ENCODE measurements at regions not wholly inside any gene's neighbourhood (a gene's known extent, or its start where the extent isn't known, plus 50 kb on each side); places are given as distances from the start of the nearest gene placed in this dataset.
"Not testable (repeated sequence)": the region's sequence is repeated elsewhere in the genome, so short reads cannot be mapped to it uniquely, and the experiment has no call there.

- ATAC-seq, result no peak
- no peak for DNase-seq (ENCODE audit: low spot score)
- intact Hi-C loops (cut with DNase I), result no loop called here
Measured at GRCh38 chr7:4319280-4319679, 362.8 kb upstream of the FOXK1 start.

- DNase-seq (ENCODE audit: low spot score), result peak; percentile 15
- ATAC-seq, result no peak
- intact Hi-C loops (cut with DNase I), result no loop called here
Measured at GRCh38 chr7:4325732-4326131, 356.4 kb upstream of the FOXK1 start.

- no peak for DNase-seq (ENCODE audit: low spot score)
Measured at GRCh38 chr7:4331711-4332110, 350.4 kb upstream of the FOXK1 start.

GRCh38 chr7:4338556-4338955, 343.5 kb upstream of the FOXK1 start:
- DNase-seq (ENCODE audit: low spot score), result no peak
- intact Hi-C loops (cut with DNase I), result no loop called here

More at GRCh38 chr7:4331711-4332110, 350.4 kb upstream of the FOXK1 start:
- no peak for ATAC-seq
- intact Hi-C loops (cut with DNase I), result no loop called here

GRCh38 chr7:4343272-4344247, 338.5 kb upstream of the FOXK1 start:
- no peak for DNase-seq (ENCODE audit: low spot score)
- ATAC-seq, result no peak
- intact Hi-C loops (cut with DNase I), result no loop called here

More at GRCh38 chr7:4338556-4338955, 343.5 kb upstream of the FOXK1 start:
- no peak for ATAC-seq

GRCh38 chr7:4345004-4345403, 337.1 kb upstream of the FOXK1 start:
- ATAC-seq (no peak), DNase-seq (ENCODE audit: low spot score) (no peak)
- intact Hi-C loops (cut with DNase I), result no loop called here

- intact Hi-C loops (cut with DNase I), result no loop called here
- DNase-seq (ENCODE audit: low spot score), result no peak
- ATAC-seq, result no peak
Measured at GRCh38 chr7:4352069-4352468, 330.0 kb upstream of the FOXK1 start.

- DNase-seq (ENCODE audit: low spot score) (no peak), ATAC-seq (no peak)
- intact Hi-C loops (cut with DNase I), result no loop called here
Measured at GRCh38 chr7:4361774-4362173, 320.3 kb upstream of the FOXK1 start.

- DNase-seq (ENCODE audit: low spot score), result no peak
- intact Hi-C loops (cut with DNase I), result no loop called here
- no peak for ATAC-seq
Measured at GRCh38 chr7:4383584-4383983, 298.5 kb upstream of the FOXK1 start.

GRCh38 chr7:4386190-4386589, 295.9 kb upstream of the FOXK1 start:
- DNase-seq (ENCODE audit: low spot score) (no peak), ATAC-seq (no peak)
- intact Hi-C loops (cut with DNase I), result no loop called here

- intact Hi-C loops (cut with DNase I); ATAC-seq; DNase-seq (ENCODE audit: low spot score): not testable (repeated sequence)
Measured at GRCh38 chr7:4391103-4391502, 291.0 kb upstream of the FOXK1 start.

GRCh38 chr7:4394736-4395135, 287.4 kb upstream of the FOXK1 start:
- intact Hi-C loops (cut with DNase I), result no loop called here
- no peak for DNase-seq (ENCODE audit: low spot score)

GRCh38 chr7:4399121-4399520, 283.0 kb upstream of the FOXK1 start:
- intact Hi-C loops (cut with DNase I), result no loop called here
- DNase-seq (ENCODE audit: low spot score), result no peak
- no peak for ATAC-seq

More at GRCh38 chr7:4394736-4395135, 287.4 kb upstream of the FOXK1 start:
- no peak for ATAC-seq

GRCh38 chr7:4399596-4399995, 282.5 kb upstream of the FOXK1 start:
- ATAC-seq (no peak), DNase-seq (ENCODE audit: low spot score) (no peak)
- intact Hi-C loops (cut with DNase I), result no loop called here

GRCh38 chr7:4406288-4407058, 275.6 kb upstream of the FOXK1 start:
- intact Hi-C loops (cut with DNase I), result no loop called here
- DNase-seq (ENCODE audit: low spot score), result no peak
- no peak for ATAC-seq

- DNase-seq (ENCODE audit: low spot score), result no peak
- intact Hi-C loops (cut with DNase I), result no loop called here
- ATAC-seq, result no peak
Measured at GRCh38 chr7:4409946-4410345, 272.1 kb upstream of the FOXK1 start.

- DNase-seq (ENCODE audit: low spot score), result no peak
- ATAC-seq, result no peak
- intact Hi-C loops (cut with DNase I), result no loop called here
Measured at GRCh38 chr7:4416396-4417056, 265.6 kb upstream of the FOXK1 start.

- DNase-seq (ENCODE audit: low spot score), result no peak
- no peak for ATAC-seq
- intact Hi-C loops (cut with DNase I), result no loop called here
Measured at GRCh38 chr7:4428526-4428925, 253.6 kb upstream of the FOXK1 start.

- DNase-seq (ENCODE audit: low spot score) (no peak), ATAC-seq (no peak)
- intact Hi-C loops (cut with DNase I), result no loop called here
Measured at GRCh38 chr7:4430227-4430626, 251.9 kb upstream of the FOXK1 start.

- intact Hi-C loops (cut with DNase I), result no loop called here
- ATAC-seq, result no peak
- DNase-seq (ENCODE audit: low spot score), result no peak
Measured at GRCh38 chr7:4434306-4434705, 247.8 kb upstream of the FOXK1 start.

Data from sciatic nerve (tissue), 2 donors.